ENCODE measurements at regions not wholly inside any gene's neighbourhood (a gene's known extent, or its start where the extent isn't known, plus 50 kb on each side); places are given as distances from the start of the nearest gene placed in this dataset.

GRCh38 chr5:124575725-124576124 lies 170.7 kb downstream of the ZNF608 start:
- Histone ChIP-seq H2AFZ (ENCODE audit: low read depth, low read length, poor library complexity, severe bottlenecking) (no peak overlapping the region), H3K79me2 (ENCODE audit: insufficient read depth, low read length) (no peaks in the 10 kb centered on the region), H3K9ac (ENCODE audit: low read length) (no peak overlapping the region), H3K4me2 (ENCODE audit: low read length) (no peak overlapping the region), H3K27ac (ENCODE audit: low read depth, low read length) (no peak overlapping the region), H3K9me3 (ENCODE audit: control insufficient read depth in 1 of 2, insufficient read depth in 1 of 2, low read depth in 1 of 2, low read length in 2 of 2) (no peaks in the 10 kb centered on the region), H3K9me2 (ENCODE audit: insufficient read depth) (no peaks in the 10 kb centered on the region), H4K20me1 (ENCODE audit: insufficient read depth) (no peaks in the 10 kb centered on the region), H3K27me3 (ENCODE audit: insufficient read depth, low read length) (no peaks in the 10 kb centered on the region), H3K36me3 (ENCODE audit: control insufficient read depth in 1 of 2, insufficient read depth in 2 of 2, low read length in 2 of 2) (no peaks in the 10 kb centered on the region), H3K4me3 (replicated peaks in 1 of 2; ENCODE audit: low read depth in 1 of 2, low read length in 2 of 2) (no peak overlapping the region), H3K4me1 (ENCODE audit: control insufficient read depth in 1 of 2, insufficient read depth in 2 of 2, low read length in 2 of 2) (no peaks in the 10 kb centered on the region)
- ChIA-PET RAD21 (ENCODE audit: low non-redundant PET in 1 of 2, low total read pairs in 2 of 2, uncharacterized antibody in 2 of 2, unreplicated experiment in 2 of 2) (no interaction called here), CTCF (no interaction called here), POLR2A (no interaction called here)
- no peak for TF ChIP-seq CTCF (IDR thresholded peaks at IDR 0.05 in 2 of 3, conservative IDR thresholded peaks at IDR 0.05 in 1 of 3; ENCODE audit: borderline replicate concordance in 1 of 3, insufficient read depth in 1 of 3, low read depth in 2 of 3, low read length in 2 of 3)
- TF ChIP-seq RAD21 (IDR thresholded peaks at IDR 0.05; ENCODE audit: low read depth): no peak
- TF ChIP-seq EZH2 (IDR thresholded peaks at IDR 0.05): no peak
- no peak for TF ChIP-seq POLR2AphosphoS5 (IDR thresholded peaks at IDR 0.05; ENCODE audit: low read depth, low read length)
- TF ChIP-seq ATF3 (IDR thresholded peaks at IDR 0.05): no peak
- TF ChIP-seq FOSL1 (IDR thresholded peaks at IDR 0.05; ENCODE audit: low read depth): no peak
- no peak for TF ChIP-seq CEBPB (IDR thresholded peaks at IDR 0.05; ENCODE audit: low read depth)
- TF ChIP-seq ZNF274 (IDR thresholded peaks at IDR 0.05; ENCODE audit: low read depth, low read length): no peak
- no peak for TF ChIP-seq TCF7L2 (IDR thresholded peaks at IDR 0.05; ENCODE audit: borderline replicate concordance, extremely low read depth, insufficient read depth, insufficient read length)
- TF ChIP-seq JUND (IDR thresholded peaks at IDR 0.05): no peak
- TF ChIP-seq EGR1 (IDR thresholded peaks at IDR 0.05; ENCODE audit: low read depth): no peak
- no TSS peak for BruUV-seq (replicated peaks)
- DNase-seq (ENCODE audit: low read depth, low spot score): no peak
- no peak for ATAC-seq
- intact Hi-C loops (cut with micrococcal nuclease): no loop called here

Data from HCT116 (cell line).